HG02870 (cell line): ENCODE measurements at regions not wholly inside any gene's neighbourhood (a gene's known extent, or its start where the extent isn't known, plus 50 kb on each side); places are given as distances from the start of the nearest gene placed in this dataset.
A peak's percentile ranks its signal among the peaks of the same experiment; 100 is the strongest.
"Not testable (repeated sequence)": the region's sequence is repeated elsewhere in the genome, so short reads cannot be mapped to it uniquely, and the experiment has no call there.

ENCODE experiments used
- ATAC-seq: cut with Tn5 transposase; IDR thresholded peaks from one replicate; pipeline ENCODE4 v1.9.1; 2021; ENCODE audit warnings: mild to moderate bottlenecking, moderate library complexity; ENCODE audit not compliant: unreplicated experiment

- no peak for ATAC-seq
These were observed 90.7 kb downstream of the GADD45G start for GRCh38 chr9:89695441-89695891.

GRCh38 chr9:89695979-89696378 lies 91.2 kb downstream of the GADD45G start:
- not testable (repeated sequence) for ATAC-seq

- ATAC-seq: no peak
These were observed 92.0 kb downstream of the GADD45G start for GRCh38 chr9:89696780-89697179.

GRCh38 chr9:89697553-89697952 lies 92.7 kb downstream of the GADD45G start:
- ATAC-seq: no peak

GRCh38 chr9:89698411-89699005 lies 93.7 kb downstream of the GADD45G start:
- no peak for ATAC-seq

- no peak for ATAC-seq
These were observed 94.8 kb downstream of the GADD45G start for GRCh38 chr9:89699646-89700045.

GRCh38 chr9:89701221-89701798 lies 96.5 kb downstream of the GADD45G start:
- ATAC-seq: peak; percentile 77

- ATAC-seq: no peak
These were observed 97.6 kb downstream of the GADD45G start for GRCh38 chr9:89702401-89702800.

GRCh38 chr9:89705651-89706050 lies 100.8 kb downstream of the GADD45G start:
- ATAC-seq: no peak

- ATAC-seq: no peak
These were observed 101.3 kb downstream of the GADD45G start for GRCh38 chr9:89706086-89706485.

- ATAC-seq: no peak
These were observed 101.9 kb downstream of the GADD45G start for GRCh38 chr9:89706731-89707191.

- no peak for ATAC-seq
These were observed 105.9 kb downstream of the GADD45G start for GRCh38 chr9:89710697-89711096.

GRCh38 chr9:89711866-89712265 lies 107.1 kb downstream of the GADD45G start:
- ATAC-seq: no peak

- no peak for ATAC-seq
These were observed 107.5 kb downstream of the GADD45G start for GRCh38 chr9:89712283-89712682.

GRCh38 chr9:89714321-89714720 lies 109.5 kb downstream of the GADD45G start:
- no peak for ATAC-seq

- no peak for ATAC-seq
These were observed 110.6 kb downstream of the GADD45G start for GRCh38 chr9:89715318-89715858.

- no peak for ATAC-seq
These were observed 111.1 kb downstream of the GADD45G start for GRCh38 chr9:89715881-89716280.

GRCh38 chr9:89716559-89716958 lies 111.7 kb downstream of the GADD45G start:
- ATAC-seq: peak; percentile 55

- no peak for ATAC-seq
These were observed 113.4 kb downstream of the GADD45G start for GRCh38 chr9:89718176-89718575.

GRCh38 chr9:89718651-89719050 lies 113.8 kb downstream of the GADD45G start:
- ATAC-seq: no peak

GRCh38 chr9:89719202-89719601 lies 114.4 kb downstream of the GADD45G start:
- ATAC-seq: no peak

- no peak for ATAC-seq
These were observed 115.9 kb downstream of the GADD45G start for GRCh38 chr9:89720696-89721175.
